GM12892 (cell line): ENCODE measurements at regions not wholly inside any gene's neighbourhood (a gene's known extent, or its start where the extent isn't known, plus 50 kb on each side); places are given as distances from the start of the nearest gene placed in this dataset.

Experiments
- DNase-seq: peaks from one replicate; pipeline ENCODE4 v3.0.0; 2011; ENCODE audit not compliant: insufficient read length
- FAIRE-seq: peaks from 2 replicates; lab custom pipeline; 2011; peaks lifted over from hg19 to GRCh38; lab: Jason Lieb, UNC
- POLR2A ChIP-seq: IDR thresholded peaks from 2 replicates; pipeline ENCODE4 v1.6.1; 2011; ENCODE audit warnings: low read depth, low read length, control low read depth
- POLR2AphosphoS5 ChIP-seq: IDR thresholded peaks from 2 replicates; pipeline ENCODE4 v1.6.1; 2011; ENCODE audit warnings: low read depth, low read length, control low read depth
- TAF1 ChIP-seq: IDR thresholded peaks from 2 replicates; pipeline ENCODE4 v1.6.1; 2011; ENCODE audit warnings: low read depth, mild to moderate bottlenecking, control low read depth, low read length, borderline replicate concordance

- DNase-seq (no peak), FAIRE-seq (no peak)
These were observed 94.1 kb upstream of the PRICKLE2 start for GRCh38 chr3:64319391-64319790.

GRCh38 chr3:64318668-64319271 lies 93.5 kb upstream of the PRICKLE2 start:
- DNase-seq (no peak), FAIRE-seq (no peak)
- no peak for TF ChIP-seq POLR2AphosphoS5

More at GRCh38 chr3:64319391-64319790, 94.1 kb upstream of the PRICKLE2 start:
- no peak for TF ChIP-seq POLR2AphosphoS5
- TF ChIP-seq TAF1, result no peak
- no peak for TF ChIP-seq POLR2A

- no peak for FAIRE-seq
- no peak for DNase-seq
- no peak for TF ChIP-seq TAF1
- no peak for TF ChIP-seq POLR2A
- TF ChIP-seq POLR2AphosphoS5, result no peak
These were observed 92.7 kb upstream of the PRICKLE2 start for GRCh38 chr3:64318001-64318400.

- FAIRE-seq (no peak), DNase-seq (no peak)
- TF ChIP-seq POLR2A (no peak), POLR2AphosphoS5 (no peak), TAF1 (no peak)
These were observed 91.7 kb upstream of the PRICKLE2 start for GRCh38 chr3:64316971-64317370.

GRCh38 chr3:64311424-64312061 lies 86.3 kb upstream of the PRICKLE2 start:
- no peak for DNase-seq
- no peak for FAIRE-seq
- no peak for TF ChIP-seq POLR2A
- TF ChIP-seq POLR2AphosphoS5, result no peak
- no peak for TF ChIP-seq TAF1

- no peak for TF ChIP-seq POLR2AphosphoS5
- TF ChIP-seq TAF1, result no peak
- DNase-seq (no peak), FAIRE-seq (no peak)
These were observed 83.7 kb upstream of the PRICKLE2 start for GRCh38 chr3:64308931-64309330.

GRCh38 chr3:64306745-64307144 lies 81.5 kb upstream of the PRICKLE2 start:
- no peak for TF ChIP-seq POLR2AphosphoS5
- FAIRE-seq (no peak), DNase-seq (no peak)

GRCh38 chr3:64305731-64306130 lies 80.5 kb upstream of the PRICKLE2 start:
- DNase-seq (no peak), FAIRE-seq (no peak)
- TF ChIP-seq POLR2A, result no peak

- no peak for TF ChIP-seq TAF1
- TF ChIP-seq POLR2AphosphoS5, result no peak
- no peak for TF ChIP-seq POLR2A
- FAIRE-seq (no peak), DNase-seq (no peak)
These were observed 79.7 kb upstream of the PRICKLE2 start for GRCh38 chr3:64304828-64305410.

GRCh38 chr3:64303881-64304280 lies 78.6 kb upstream of the PRICKLE2 start:
- TF ChIP-seq POLR2AphosphoS5 (no peak), POLR2A (no peak), TAF1 (no peak)
- FAIRE-seq, result no peak
- no peak for DNase-seq

- no peak for DNase-seq
- no peak for FAIRE-seq
- no peak for TF ChIP-seq POLR2A
- TF ChIP-seq POLR2AphosphoS5, result no peak
- no peak for TF ChIP-seq TAF1
These were observed 78.1 kb upstream of the PRICKLE2 start for GRCh38 chr3:64303401-64303800.

GRCh38 chr3:64301476-64301875 lies 76.2 kb upstream of the PRICKLE2 start:
- FAIRE-seq, result no peak
- no peak for TF ChIP-seq TAF1
- TF ChIP-seq POLR2AphosphoS5, result no peak
- TF ChIP-seq POLR2A, result no peak

More at GRCh38 chr3:64301476-64301875, 76.2 kb upstream of the PRICKLE2 start:
- DNase-seq, result no peak
